ENCODE measurements at regions not wholly inside any gene's neighbourhood (a gene's known extent, or its start where the extent isn't known, plus 50 kb on each side); places are given as distances from the start of the nearest gene placed in this dataset.
"Not testable (repeated sequence)": the region's sequence is repeated elsewhere in the genome, so short reads cannot be mapped to it uniquely, and the experiment has no call there.

DNA sequence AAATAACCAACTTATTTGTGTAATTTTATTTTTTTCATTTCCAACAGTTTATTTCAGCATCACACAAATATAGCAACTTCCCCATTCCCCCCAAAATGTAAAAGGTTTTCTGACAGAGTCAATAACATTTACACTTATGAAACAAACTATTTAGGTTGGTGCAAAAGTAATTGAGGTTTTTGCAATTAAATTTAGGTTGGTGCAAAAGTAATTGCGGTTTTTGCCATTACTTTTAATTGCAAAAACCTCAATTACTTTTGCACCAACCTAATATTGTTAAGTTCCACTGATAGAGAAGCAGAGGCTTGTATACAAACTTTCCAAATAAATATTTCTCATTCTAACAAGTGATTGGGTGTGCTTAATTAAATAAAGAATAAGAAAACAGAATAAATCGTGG, 270.9 kb upstream of the DUSP10 start:
- no peak overlapping the region for H3K27ac ChIP-seq (ENCODE audit: low read depth, low read length)
- 90 to 94% (median 90%) methylated on average over 2 of the region's 2 CpGs for WGBS, 3 donors

DNA sequence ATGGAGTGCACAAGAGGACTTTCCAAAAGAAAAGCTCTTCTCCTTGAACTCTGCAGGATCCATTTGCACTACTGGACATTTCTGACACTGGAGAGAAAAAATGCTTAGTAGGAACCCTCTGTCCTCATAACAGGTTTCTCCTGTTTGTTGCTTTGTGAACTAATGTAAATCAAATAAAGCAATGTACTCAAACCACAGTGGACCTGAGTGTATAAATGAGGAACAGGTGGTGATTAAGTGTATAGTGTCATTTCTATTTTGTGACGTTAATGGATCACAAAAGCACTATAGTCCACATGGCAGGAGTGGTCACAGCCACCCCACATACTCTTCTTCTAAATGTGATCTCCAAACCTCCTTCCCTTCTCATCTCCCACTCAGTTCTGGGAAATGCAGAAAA, 268.4 kb upstream of the DUSP10 start:
- 83 to 92% (median 88%) methylated on average over 1 of the region's 1 CpG for WGBS, 3 donors
- no peak overlapping the region for H3K27ac ChIP-seq (ENCODE audit: low read depth, low read length)

DNA sequence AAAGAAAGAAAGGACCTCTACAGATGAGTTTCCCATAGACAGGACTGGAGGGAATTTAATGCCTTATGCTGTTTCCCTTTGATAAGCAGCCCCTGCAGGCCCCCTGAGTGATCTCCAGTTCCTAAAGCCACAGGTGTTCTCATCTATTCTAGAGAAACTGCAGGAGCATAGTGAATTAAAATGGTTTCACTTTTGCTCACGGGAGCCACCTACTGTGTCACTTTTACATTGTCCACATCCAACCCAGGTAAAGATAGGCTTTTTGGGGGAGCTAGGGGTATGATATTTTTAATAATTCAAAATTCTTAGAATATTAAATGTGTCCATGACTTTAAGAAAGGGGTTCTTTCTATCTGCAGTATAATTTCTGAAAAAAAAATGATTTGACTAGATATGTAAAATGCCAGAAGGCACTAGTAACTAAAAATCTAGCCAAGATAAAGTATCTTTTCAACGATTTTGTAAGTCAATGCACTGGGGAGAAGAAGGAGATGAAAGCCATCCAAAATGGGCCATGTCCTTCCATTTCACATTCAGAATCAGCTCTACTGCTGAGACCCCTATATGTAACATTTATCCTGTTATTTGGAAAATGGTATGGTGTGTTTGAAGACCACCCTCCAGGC, 267.3 kb upstream of the DUSP10 start:
- 20 to 40% (median 32%) methylated on average over 2 of the region's 2 CpGs for WGBS, 3 donors

DNA sequence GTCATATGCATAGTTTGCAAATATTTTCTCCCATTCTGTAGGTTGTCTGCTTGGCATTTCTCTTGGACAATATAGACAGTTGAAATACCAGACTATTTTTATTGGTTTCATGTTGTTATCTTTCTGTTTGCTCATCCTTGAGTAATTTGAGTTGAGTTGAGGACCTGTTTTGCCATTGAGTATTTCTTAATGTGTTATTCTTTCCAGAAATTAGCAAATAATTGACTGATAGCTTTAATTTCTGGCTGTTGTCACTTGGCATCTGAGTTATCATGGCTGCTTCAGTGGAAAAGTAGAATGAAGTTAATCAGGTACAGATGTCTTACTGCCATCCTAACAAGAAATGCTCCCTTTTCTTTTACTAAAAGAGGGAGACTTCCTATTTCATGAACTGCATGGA, 264.8 kb upstream of the DUSP10 start:
- H3K27ac ChIP-seq (ENCODE audit: low read depth, low read length): no peak overlapping the region

More for the DNA sequence above, 267.3 kb upstream of the DUSP10 start:
- H3K27ac ChIP-seq (ENCODE audit: low read depth, low read length): no peak overlapping the region

DNA sequence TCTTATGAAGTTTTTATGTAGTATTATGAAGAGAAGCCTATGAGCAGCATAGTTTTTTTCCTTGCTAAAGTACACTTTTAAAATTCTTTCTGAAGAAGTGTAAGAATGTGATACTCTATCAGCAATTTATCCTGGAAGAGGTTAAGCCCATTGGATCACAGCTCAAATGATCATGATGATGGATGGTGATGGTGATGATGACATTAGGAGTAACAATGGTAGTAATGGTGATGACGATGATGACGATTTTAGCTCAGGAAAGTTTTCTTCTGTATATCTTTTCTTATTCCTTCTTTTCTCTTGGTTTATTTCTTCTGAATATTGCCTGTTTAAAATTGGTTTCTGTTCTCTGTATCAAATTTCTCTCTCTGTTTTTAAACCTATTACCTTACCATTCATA, 262.9 kb upstream of the DUSP10 start:
- no peak overlapping the region for H3K27ac ChIP-seq (ENCODE audit: low read depth, low read length)
- 71 to 85% (median 79%) methylated on average over 2 of the region's 2 CpGs for WGBS, 3 donors

DNA sequence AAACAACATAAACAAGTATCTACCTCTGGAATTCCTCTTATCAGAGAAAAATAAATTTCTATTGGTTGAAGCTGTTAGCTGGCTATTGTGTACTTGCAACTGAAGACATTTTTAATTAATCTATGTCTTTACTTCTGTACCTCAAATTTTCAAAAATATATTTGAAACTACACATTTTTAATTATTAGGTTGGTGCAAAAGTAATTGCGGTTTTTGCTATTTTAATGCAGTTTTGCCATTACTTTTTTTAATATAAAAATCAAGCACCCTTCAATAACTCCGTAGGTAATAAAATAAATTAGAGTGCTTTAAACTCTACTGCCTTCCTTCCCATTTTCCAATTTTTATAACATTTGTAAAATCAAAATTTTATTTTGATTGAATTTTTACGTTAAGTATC, 262.1 kb upstream of the DUSP10 start:
- H3K27ac ChIP-seq (ENCODE audit: low read depth, low read length): no peak overlapping the region
- 71 to 93% (median 80%) methylated on average over 3 of the region's 3 CpGs for WGBS, 3 donors

DNA sequence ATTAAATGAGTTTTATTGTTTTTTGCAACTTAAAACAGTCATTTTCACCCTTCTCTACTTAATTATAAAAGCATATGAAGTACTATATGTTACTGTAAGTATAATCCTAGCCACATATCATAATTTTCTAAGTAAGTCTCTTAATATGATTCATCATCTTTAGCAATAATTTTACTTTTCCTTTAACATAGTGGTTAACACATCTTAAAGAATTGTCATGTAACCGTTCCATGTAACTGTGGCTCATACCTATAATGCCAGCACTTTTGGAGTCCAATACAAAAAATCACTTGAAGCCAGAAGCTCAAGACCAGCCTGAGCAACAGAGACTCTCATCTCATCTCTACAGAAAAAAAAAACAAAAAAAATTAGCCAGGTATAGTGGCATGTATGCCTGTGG, 260.6 kb upstream of the DUSP10 start:
- 88 to 97% (median 88%) methylated on average over 1 of the region's 1 CpG for WGBS, 3 donors
- H3K27ac ChIP-seq (ENCODE audit: low read depth, low read length): no peak overlapping the region

DNA sequence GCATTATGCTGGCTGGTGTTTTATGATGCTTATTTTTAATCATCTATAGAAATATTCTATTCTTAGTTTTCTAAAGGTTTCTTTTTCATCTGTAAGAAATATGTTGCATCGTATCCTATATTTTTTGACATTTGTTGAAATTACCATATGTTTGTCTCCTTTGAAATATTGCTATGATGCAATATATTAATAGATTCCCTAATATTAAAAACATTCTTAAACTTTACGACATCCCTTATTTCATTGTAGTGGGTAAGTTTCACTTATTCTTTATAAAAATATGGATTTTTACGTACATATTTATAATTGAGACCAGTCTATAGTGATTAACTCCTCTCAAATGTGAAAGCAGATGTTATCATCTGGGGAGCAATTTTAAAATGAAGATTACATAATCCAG, 258.2 kb upstream of the DUSP10 start:
- no peak overlapping the region for H3K27ac ChIP-seq (ENCODE audit: low read depth, low read length)
- 90 to 94% (median 92%) methylated on average over 3 of the region's 3 CpGs for WGBS, 3 donors

DNA sequence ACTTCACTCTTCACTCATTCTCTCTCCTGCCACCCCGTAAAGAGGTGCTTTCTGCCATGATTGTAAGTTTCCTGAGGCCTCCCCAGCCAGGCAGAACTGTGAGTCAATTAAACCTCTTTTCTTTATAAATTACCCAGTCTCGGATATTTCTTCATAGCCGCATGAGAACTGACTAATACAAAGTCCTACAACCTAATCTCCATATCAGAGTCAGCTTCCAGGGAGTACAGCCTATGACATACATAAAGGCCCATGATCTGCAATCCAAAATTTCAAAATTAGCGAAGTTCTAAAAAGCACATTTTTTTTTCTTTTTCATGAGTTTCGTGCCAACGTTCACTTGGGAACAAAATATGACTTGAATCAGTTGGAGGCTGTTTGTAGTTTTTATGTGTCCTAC, 256.9 kb upstream of the DUSP10 start:
- H3K27ac ChIP-seq (ENCODE audit: low read depth, low read length): no peak overlapping the region
- WGBS, 3 donors: 81 to 85% (median 83%) methylated on average over 6 of the region's 6 CpGs

DNA sequence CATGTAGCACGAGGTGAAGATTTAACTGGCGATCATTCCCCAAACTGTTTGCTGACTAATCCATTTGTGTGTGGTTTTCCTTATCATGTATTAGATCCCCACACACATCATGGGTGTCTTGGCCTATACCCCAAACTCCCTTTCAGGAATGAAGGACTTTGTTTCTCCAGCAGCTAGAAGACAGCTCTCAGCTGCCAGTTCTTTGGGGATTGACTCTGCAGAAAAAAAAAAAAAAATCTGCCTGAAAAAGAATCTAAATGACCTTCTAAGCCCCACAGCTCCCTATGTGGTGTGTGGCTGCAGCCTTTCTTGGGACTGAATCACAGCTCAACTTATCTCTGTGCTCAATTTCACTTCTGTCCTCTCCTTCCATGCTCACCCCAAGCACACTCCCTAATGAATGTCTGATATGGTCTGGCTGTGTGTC, 256.3 kb upstream of the DUSP10 start:
- WGBS, 3 donors: 61 to 63% (median 62%) methylated on average over 2 of the region's 2 CpGs

DNA sequence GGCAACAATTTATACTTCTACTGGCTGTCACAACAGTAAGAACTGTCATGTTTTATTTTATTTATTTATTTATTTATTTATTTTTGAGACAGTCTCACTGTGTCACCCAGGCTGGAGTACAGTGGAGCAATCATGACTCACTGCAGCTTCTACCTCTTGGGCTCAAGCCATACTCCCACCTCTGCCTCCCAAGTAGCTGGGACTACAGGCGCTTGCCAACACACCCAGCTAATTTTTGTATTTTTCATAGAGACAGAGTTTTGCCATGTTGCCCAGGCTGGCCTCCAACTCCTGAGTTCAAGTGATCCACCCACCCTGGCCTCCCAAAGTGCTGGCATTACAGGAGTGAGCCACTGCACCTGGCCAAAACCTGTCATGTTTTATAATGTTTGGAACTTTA, 255.1 kb upstream of the DUSP10 start:
- 77 to 97% (median 86%) methylated on average over 1 of the region's 1 CpG for WGBS, 3 donors
- H3K27ac ChIP-seq (ENCODE audit: low read depth, low read length): not testable (repeated sequence)

More for the DNA sequence above, 256.3 kb upstream of the DUSP10 start:
- no peak overlapping the region for H3K27ac ChIP-seq (ENCODE audit: low read depth, low read length)

DNA sequence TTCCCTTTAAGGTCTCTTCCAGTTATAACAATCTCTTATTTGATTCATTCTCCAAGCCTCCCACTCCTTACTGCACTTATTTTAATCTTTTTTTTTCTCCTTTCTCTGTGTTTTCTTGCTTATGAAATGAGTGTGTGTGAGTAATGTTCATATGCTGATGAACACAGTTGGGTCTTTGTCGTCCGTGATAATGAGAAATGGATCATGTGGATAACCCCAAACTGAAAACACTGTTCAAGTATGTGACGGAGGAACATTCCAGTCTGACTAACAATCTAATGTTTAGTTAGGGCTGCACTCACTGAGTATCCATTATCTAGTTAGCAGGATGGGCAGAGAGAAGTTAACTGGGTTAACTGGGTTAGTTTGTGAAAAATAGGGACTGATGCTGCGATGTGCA, 253.1 kb upstream of the DUSP10 start:
- no peak overlapping the region for H3K27ac ChIP-seq (ENCODE audit: low read depth, low read length)
- 69 to 76% (median 71%) methylated on average over 4 of the region's 4 CpGs for WGBS, 3 donors

DNA sequence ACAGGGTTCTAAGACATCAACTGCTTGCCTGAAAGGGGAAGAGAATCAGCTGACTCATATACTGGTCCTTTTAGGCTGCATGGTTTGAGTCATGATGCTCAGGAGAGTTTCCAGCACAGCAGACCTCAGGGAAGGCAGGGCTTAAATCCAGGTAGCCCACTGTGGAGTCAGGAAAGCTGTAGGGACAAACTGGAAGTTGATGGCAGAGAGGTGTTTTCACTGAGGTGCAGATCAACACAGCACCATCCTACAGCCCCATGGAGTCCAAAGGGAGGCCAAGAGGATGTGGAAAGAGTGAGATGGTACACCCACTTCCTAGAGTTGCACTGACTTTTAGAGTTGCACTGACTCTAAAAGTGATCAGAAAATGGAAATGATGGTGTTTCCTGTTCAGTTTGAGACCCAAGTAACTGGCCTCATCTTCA, 252.4 kb upstream of the DUSP10 start:
- H3K27ac ChIP-seq (ENCODE audit: low read depth, low read length): no peak overlapping the region

DNA sequence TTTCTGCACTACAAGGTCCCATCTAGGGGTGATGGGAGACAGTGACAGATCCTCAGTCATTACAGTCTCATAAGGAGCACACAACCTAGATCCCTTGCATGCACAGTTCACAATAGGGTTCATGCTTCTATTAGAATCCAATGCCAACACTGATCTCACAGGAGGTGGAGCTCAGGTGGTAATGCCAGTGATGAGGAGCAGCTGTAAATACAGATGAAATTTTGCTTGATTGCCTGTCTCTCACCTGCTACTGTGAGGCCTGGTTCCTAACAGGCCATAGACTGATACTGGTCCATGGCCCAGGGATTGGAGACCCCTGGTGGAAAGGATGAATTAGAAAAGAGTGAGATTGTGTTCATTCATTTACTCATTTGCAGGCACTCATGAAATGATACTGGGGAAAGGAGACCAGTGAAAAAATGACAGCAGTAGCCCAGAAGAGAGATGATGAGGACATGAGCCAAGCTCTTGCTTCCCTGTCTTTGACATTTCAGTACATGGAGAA, 251.6 kb upstream of the DUSP10 start:
- no peak overlapping the region for H3K27ac ChIP-seq (ENCODE audit: low read depth, low read length)

DNA sequence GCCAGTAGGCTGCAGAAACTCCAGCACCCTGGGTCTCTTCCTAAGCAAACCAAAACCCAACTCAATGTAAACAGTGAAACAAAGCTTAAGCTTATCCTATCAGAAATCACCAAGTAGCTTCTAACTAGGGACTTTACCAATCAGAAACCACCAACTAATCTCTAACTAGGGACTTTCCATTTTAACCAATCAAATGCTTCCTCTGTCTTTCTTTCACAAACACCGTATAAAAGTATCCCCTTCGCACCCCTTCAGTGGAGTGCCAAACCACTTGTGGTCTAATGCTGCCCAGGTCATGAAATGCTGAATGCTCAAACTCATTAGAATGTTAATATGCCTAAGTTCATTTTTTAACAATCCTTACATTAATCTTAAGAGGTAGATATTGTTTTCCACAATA, 250.5 kb upstream of the DUSP10 start:
- H3K27ac ChIP-seq (ENCODE audit: low read depth, low read length): no peak overlapping the region
- WGBS, 3 donors: 88 to 97% (median 88%) methylated on average over 2 of the region's 2 CpGs

DNA sequence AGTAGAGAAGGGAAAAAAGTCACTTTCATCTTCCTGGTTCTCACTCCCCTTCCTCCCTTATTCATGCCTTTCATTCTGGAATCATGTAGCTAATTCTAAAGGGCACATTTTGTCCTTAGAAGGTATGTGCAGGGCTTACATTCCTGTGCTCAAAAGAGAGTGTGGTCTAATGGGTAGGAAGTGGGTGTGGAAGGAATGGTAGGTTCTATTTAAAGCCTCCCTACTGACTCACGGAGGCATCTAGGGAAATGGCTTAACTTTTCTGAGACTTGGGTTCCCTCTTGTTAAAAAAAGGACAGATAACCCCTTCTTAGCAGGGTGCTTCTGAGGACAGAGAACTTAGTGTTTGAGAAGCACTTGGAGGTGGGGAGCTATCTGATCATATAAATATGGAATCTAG, 249.3 kb upstream of the DUSP10 start:
- H3K27ac ChIP-seq (ENCODE audit: low read depth, low read length): no peak overlapping the region
- 60 to 68% (median 66%) methylated on average over 1 of the region's 1 CpG for WGBS, 3 donors

DNA sequence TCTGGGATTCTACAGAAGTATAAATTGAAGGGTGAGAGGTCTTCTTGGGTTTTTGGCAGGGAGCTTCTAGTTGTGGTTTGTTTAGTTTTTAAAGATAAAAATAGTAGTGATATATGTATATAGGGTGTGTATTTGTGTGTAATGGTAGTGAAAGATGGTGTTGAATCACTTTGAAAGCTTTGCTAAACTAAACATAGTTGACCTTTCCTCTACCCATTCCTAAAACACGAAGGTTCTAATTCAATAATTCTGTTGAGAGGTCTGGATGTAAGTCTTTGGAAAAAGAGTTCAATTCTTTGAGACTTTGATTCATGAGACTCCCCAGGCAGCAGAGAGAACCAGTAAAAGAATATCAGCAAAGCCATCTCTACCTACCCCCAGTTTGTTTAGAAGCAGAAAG, 247.9 kb upstream of the DUSP10 start:
- WGBS, 3 donors: 59 to 73% (median 72%) methylated on average over 1 of the region's 1 CpG
- H3K27ac ChIP-seq (ENCODE audit: low read depth, low read length): no peak overlapping the region

DNA sequence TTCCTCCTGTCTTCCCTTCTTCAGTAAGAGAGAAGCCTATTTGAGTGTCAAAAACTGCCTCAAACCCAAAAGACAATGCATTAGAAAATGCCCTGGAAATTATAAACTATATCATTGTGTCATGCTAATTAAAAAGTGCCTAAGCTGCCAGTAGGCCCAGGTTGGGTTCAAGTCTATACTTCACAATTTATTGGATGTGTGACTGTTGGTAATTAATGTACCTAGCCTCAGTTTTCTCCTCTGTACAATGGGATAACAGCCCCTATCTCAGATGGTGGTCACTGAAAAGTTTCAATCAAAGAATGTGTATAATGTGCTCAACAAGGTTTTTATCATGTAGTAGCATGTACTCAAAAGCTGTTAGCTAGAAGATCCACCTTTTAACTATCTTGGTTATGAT, 246.9 kb upstream of the DUSP10 start:
- H3K27ac ChIP-seq (ENCODE audit: low read depth, low read length): no peak overlapping the region

DNA sequence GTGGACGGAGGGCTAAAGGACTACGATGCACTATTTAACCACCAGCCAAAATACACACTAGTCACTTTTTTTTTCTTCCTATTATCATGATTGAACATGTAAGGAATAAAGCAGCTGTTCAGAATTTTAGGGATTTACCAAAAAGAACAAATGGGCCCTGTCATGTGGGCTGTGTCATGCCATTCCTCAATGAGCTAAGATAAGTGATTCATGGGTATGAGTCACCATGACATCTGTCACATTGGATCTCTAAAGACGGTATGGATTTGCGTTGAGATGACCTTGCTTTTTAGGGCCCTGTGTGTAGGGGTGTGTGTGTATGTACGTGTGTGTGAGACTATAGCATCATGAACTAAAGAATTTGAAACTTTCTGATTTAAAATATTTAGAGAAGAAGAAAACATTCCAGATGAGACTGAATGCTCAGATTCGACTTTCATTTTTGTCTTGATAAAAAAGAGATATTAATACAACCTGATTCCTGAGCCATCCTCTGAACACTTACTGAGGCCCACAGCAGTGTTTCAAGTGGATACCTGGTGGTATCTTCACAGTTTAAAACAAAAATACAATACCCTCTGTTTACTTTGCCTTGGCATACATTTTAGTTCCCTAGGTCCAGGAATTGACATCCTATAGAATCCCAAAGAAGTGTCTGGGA, 246.1 kb upstream of the DUSP10 start:
- H3K27ac ChIP-seq (ENCODE audit: low read depth, low read length): no peak overlapping the region
- 74 to 78% (median 76%) methylated on average over 6 of the region's 6 CpGs for WGBS, 3 donors

DNA sequence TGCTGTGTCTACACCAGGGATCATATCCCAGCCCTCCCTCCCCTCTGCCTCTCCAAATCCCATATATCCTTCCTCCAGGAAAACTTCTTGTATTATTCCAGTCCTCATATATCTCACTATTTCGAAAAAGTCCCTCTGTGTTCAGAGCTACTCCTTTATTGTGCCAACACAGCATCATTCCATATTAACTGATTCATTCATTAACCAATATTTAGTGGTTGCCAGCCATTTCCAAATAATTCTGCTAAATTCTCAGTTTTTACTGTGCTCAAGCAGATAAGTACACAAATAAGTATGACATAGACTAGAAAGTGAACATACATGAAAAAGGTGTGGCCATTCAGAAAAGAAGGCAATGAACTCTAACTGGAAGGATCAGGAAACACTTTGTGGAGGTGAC, 241.6 kb upstream of the DUSP10 start:
- WGBS, 3 donors: 77 to 93% (median 84%) methylated on average over 1 of the region's 1 CpG
- no peak overlapping the region for H3K27ac ChIP-seq (ENCODE audit: low read depth, low read length)

Measured in adipose tissue (tissue), 3 donors.